GM10248 (cell line): ENCODE measurements at regions not wholly inside any gene's neighbourhood (a gene's known extent, or its start where the extent isn't known, plus 50 kb on each side); places are given as distances from the start of the nearest gene placed in this dataset.

Experiments used
- CTCF ChIA-PET: fragments of 300-600 bp; sonication (Branson Sonifier 250); formaldehyde crosslinking; extraction: SDS; loops from one replicate; lab custom pipeline; 2021; ENCODE audit warnings: antibody characterized with exemption; lab: Yijun Ruan, JAX
- POLR2A ChIA-PET: fragments of 350-650 bp; sonication (Branson Sonifier 250); formaldehyde crosslinking; extraction: SDS; loops from one replicate; lab custom pipeline; 2020; ENCODE audit warnings: antibody characterized with exemption; lab: Yijun Ruan, JAX
- DNase-seq: peaks from one replicate; pipeline ENCODE4 v3.0.0; 2012; ENCODE audit errors: extremely low spot score
- CTCF ChIP-seq: IDR thresholded peaks from 2 replicates; pipeline ENCODE4 v1.5.1; 2012; ENCODE audit warnings: mild to moderate bottlenecking, low read depth; ENCODE audit errors: extremely low read depth, missing control alignments, control extremely low read depth

GRCh38 chr16:17666293-17666692 lies 195.5 kb upstream of the XYLT1 start:
- no peak for TF ChIP-seq CTCF
- CTCF ChIA-PET, result no interaction called here
- DNase-seq, result no peak
- POLR2A ChIA-PET, result no interaction called here

GRCh38 chr16:17658881-17659280 lies 188.1 kb upstream of the XYLT1 start:
- no peak for DNase-seq
- no peak for TF ChIP-seq CTCF

GRCh38 chr16:17657045-17657444 lies 186.3 kb upstream of the XYLT1 start:
- no peak for DNase-seq
- ChIA-PET CTCF (no interaction called here), POLR2A (no interaction called here)
- no peak for TF ChIP-seq CTCF

More at GRCh38 chr16:17658881-17659280, 188.1 kb upstream of the XYLT1 start:
- ChIA-PET POLR2A (no interaction called here), CTCF (no interaction called here)

- TF ChIP-seq CTCF, result no peak
- DNase-seq, result no peak
- CTCF ChIA-PET, result no interaction called here
- POLR2A ChIA-PET, result no interaction called here
Observed at GRCh38 chr16:17654571-17654970, 183.8 kb upstream of the XYLT1 start.

GRCh38 chr16:17654142-17654541 lies 183.4 kb upstream of the XYLT1 start:
- no peak for DNase-seq
- ChIA-PET CTCF (no interaction called here), POLR2A (no interaction called here)
- TF ChIP-seq CTCF, result no peak

- ChIA-PET CTCF (interaction anchor here (0.9 kb wide), 1 partner anchor 9 kb away, joined by 3 read pairs; no protein-coding TSS in a partner anchor), POLR2A (no interaction called here)
- no peak for DNase-seq
- TF ChIP-seq CTCF, result no peak
Observed at GRCh38 chr16:17647879-17648872, 177.4 kb upstream of the XYLT1 start.
